Liver (tissue), 8 donors: ENCODE measurements at regions not wholly inside any gene's neighbourhood (a gene's known extent, or its start where the extent isn't known, plus 50 kb on each side); places are given as distances from the start of the nearest gene placed in this dataset.

ENCODE experiments used
- DNase-seq: peaks from one replicate; pipeline ENCODE4 v3.0.0-alpha.2; 2017; ENCODE audit warnings: low spot score
- H3K27ac ChIP-seq, 2 donors: one replicate each; pipeline ENCODE4 v1.7.0; 2013; ENCODE audit warnings: inconsistent platforms in 2 of 2, low read length in 2 of 2, control low read depth in 1 of 2, low read depth in 1 of 2, mild to moderate bottlenecking in 1 of 2
- H3K27me3 ChIP-seq, 4 donors: one replicate each; pipeline versions ENCODE4 v1.6.1 to v1.7.0; 2013; ENCODE audit warnings: low read length in 3 of 4, inconsistent platforms in 1 of 4, mild to moderate bottlenecking in 1 of 4, moderate library complexity in 1 of 4; ENCODE audit not compliant: control insufficient read depth in 4 of 4, insufficient read depth in 4 of 4
- H3K36me3 ChIP-seq, 4 donors: one replicate each; pipeline versions ENCODE4 v1.6.1 to v1.7.0; 2013; ENCODE audit warnings: low read length in 3 of 4, mild to moderate bottlenecking in 3 of 4, low read depth in 1 of 4, moderate library complexity in 1 of 4; ENCODE audit not compliant: control insufficient read depth in 4 of 4, insufficient read depth in 3 of 4
- H3K4me1 ChIP-seq, 4 donors: one replicate each; pipeline versions ENCODE4 v1.6.1 to v1.7.0; 2013; ENCODE audit warnings: low read length in 3 of 4, mild to moderate bottlenecking in 3 of 4, moderate library complexity in 1 of 4; ENCODE audit not compliant: control insufficient read depth in 4 of 4, insufficient read depth in 4 of 4
- H3K4me3 ChIP-seq, 3 donors: one replicate each; pipeline versions ENCODE4 v1.6.1 to v1.7.0; 2013; ENCODE audit warnings: low read length in 3 of 3, control low read depth in 1 of 3, low read depth in 1 of 3, mild to moderate bottlenecking in 1 of 3
- H3K9ac ChIP-seq, 2 donors: one replicate each; pipeline ENCODE4 v1.7.0; 2013; ENCODE audit warnings: low read length in 2 of 2, mild to moderate bottlenecking in 2 of 2, moderate library complexity in 2 of 2, control low read depth in 1 of 2, low read depth in 1 of 2
- H3K9me3 ChIP-seq, 4 donors: one replicate each; pipeline versions ENCODE4 v1.6.1 to v1.7.0; 2013; ENCODE audit warnings: low read length in 3 of 4; ENCODE audit not compliant: control insufficient read depth in 4 of 4
- ATF3 ChIP-seq: IDR thresholded peaks from 2 replicates; pipeline ENCODE4 v1.6.1; 2016; ENCODE audit warnings: antibody characterized with exemption
- CTCF ChIP-seq: fragments of 150-350 bp; IDR thresholded peaks from 2 replicates; pipeline ENCODE4 v1.5.1; 2017; ENCODE audit warnings: improper control_type of control experiment, low read depth, low read length; ENCODE audit not compliant: missing input control
- EGR1 ChIP-seq, 2 donors: IDR thresholded peaks; 2 replicates each; pipeline ENCODE4 v1.6.1; 2016 to 2018; ENCODE audit warnings: antibody characterized with exemption in 2 of 2, low read depth in 2 of 2
- FOXA1 ChIP-seq: IDR thresholded peaks from 2 replicates; pipeline ENCODE4 v1.6.1; 2016; ENCODE audit warnings: antibody characterized with exemption
- FOXA2 ChIP-seq: IDR thresholded peaks from 2 replicates; pipeline ENCODE4 v1.6.1; 2016; ENCODE audit warnings: antibody characterized with exemption
- HNF4A ChIP-seq, 2 donors: conservative IDR thresholded peaks; 2 replicates each; pipeline ENCODE4 v1.6.1; 2016; ENCODE audit warnings: antibody characterized with exemption in 2 of 2, mild to moderate bottlenecking in 2 of 2
- HNF4G ChIP-seq: IDR thresholded peaks from 2 replicates; pipeline ENCODE4 v1.6.1; 2016; ENCODE audit warnings: antibody characterized with exemption
- JUND ChIP-seq, 2 donors: IDR thresholded peaks; 2 replicates each; pipeline ENCODE4 v1.6.1; 2016; ENCODE audit warnings: antibody characterized with exemption in 2 of 2
- MAX ChIP-seq: IDR thresholded peaks from 2 replicates; pipeline ENCODE4 v1.6.1; 2016; ENCODE audit warnings: antibody characterized with exemption
- NR2F2 ChIP-seq: IDR thresholded peaks from 2 replicates; pipeline ENCODE4 v1.6.1; 2016; ENCODE audit warnings: antibody characterized with exemption
- RAD21 ChIP-seq, 2 donors: IDR thresholded peaks; 2 replicates each; pipeline ENCODE4 v1.6.1; 2016; ENCODE audit warnings: antibody characterized with exemption in 2 of 2, mild to moderate bottlenecking in 2 of 2
- REST ChIP-seq: IDR thresholded peaks from 2 replicates; pipeline ENCODE4 v1.6.1; 2016; ENCODE audit warnings: antibody characterized with exemption, mild to moderate bottlenecking
- RXRA ChIP-seq, 2 donors: IDR thresholded peaks; 2 replicates each; pipeline ENCODE4 v1.6.1; 2017 to 2018; ENCODE audit warnings: antibody characterized with exemption in 2 of 2, mild to moderate bottlenecking in 1 of 2
- SP1 ChIP-seq: IDR thresholded peaks from 2 replicates; pipeline ENCODE4 v1.6.1; 2018; ENCODE audit warnings: antibody characterized with exemption, mild to moderate bottlenecking
- TAF1 ChIP-seq: conservative IDR thresholded peaks from 2 replicates; pipeline ENCODE4 v1.6.1; 2016; ENCODE audit warnings: antibody characterized with exemption, mild to moderate bottlenecking
- YY1 ChIP-seq: IDR thresholded peaks from 2 replicates; pipeline ENCODE4 v1.6.1; 2016; ENCODE audit warnings: antibody characterized with exemption, mild to moderate bottlenecking
- WGBS: extraction: QIAGEN DNeasy Blood & Tissue Kit; methylation state at CpG from one replicate; pipeline ENCODE4 v1.1.7; 2013; 5-methylcytosine and 5-hydroxymethylcytosine counted together
- donor health status: healthy.
- donor health status: healthy.
- donor health status: healthy.
- donor health status: healthy.
- donor health status: healthy.

GRCh38 chr20:11117808-11118528, 444.2 kb upstream of the JAG1 start (continued):
- TF ChIP-seq REST (no peak), SP1 (no peak), EGR1 (IDR thresholded peaks at IDR 0.05; ENCODE audit: low read depth in 2 of 2) (no peak), FOXA2 (no peak)

- DNase-seq, result no peak
- Histone ChIP-seq H3K9ac (no peak overlapping the region), H3K9me3 (no peaks in the 10 kb centered on the region), H3K4me3 (no peak overlapping the region), H3K36me3 (no peaks in the 10 kb centered on the region), H3K27ac (no peak overlapping the region), H3K4me1 (no peaks in the 10 kb centered on the region), H3K27me3 (peaks cover 0 to under 1% (median 0%) of the 10 kb centered on the region in 4 donors)
- 74% methylated on average over 4 of the region's 4 CpGs for WGBS
- TF ChIP-seq FOXA1, result no peak
- no peak for TF ChIP-seq HNF4G
- no peak for TF ChIP-seq REST
- TF ChIP-seq YY1, result no peak
- TF ChIP-seq RAD21 (IDR thresholded peaks at IDR 0.05), result no peak
- TF ChIP-seq TAF1, result no peak
- no peak for TF ChIP-seq EGR1 (IDR thresholded peaks at IDR 0.05; ENCODE audit: low read depth in 2 of 2)
- TF ChIP-seq RXRA (IDR thresholded peaks at IDR 0.05), result no peak
These were observed 445.1 kb upstream of the JAG1 start for GRCh38 chr20:11118802-11119380.

GRCh38 chr20:11119573-11119972, 445.8 kb upstream of the JAG1 start:
- DNase-seq, result no peak
- H3K9me3 ChIP-seq, result no peaks in the 10 kb centered on the region
- 84% methylated on average over 3 of the region's 3 CpGs for WGBS
- H3K9ac ChIP-seq, result no peak overlapping the region
- H3K36me3 ChIP-seq, result no peaks in the 10 kb centered on the region
- no peak overlapping the region for H3K4me3 ChIP-seq
- no peaks in the 10 kb centered on the region for H3K4me1 ChIP-seq
- no peak overlapping the region for H3K27ac ChIP-seq
- peaks cover 0 to 3% (median 0%) of the 10 kb centered on the region in 4 donors for H3K27me3 ChIP-seq
- TF ChIP-seq CTCF (no peak), SP1 (no peak), HNF4G (no peak), FOXA2 (no peak), RXRA (IDR thresholded peaks at IDR 0.05) (no peak), NR2F2 (no peak), JUND (IDR thresholded peaks at IDR 0.05) (no peak), FOXA1 (no peak), YY1 (no peak), RAD21 (IDR thresholded peaks at IDR 0.05) (no peak), EGR1 (IDR thresholded peaks at IDR 0.05; ENCODE audit: low read depth in 2 of 2) (no peak), HNF4A (conservative IDR thresholded peaks at IDR 0.05) (no peak), ATF3 (no peak), MAX (no peak)
